Hematopoietic multipotent progenitor cell (in vitro differentiated cells): ENCODE measurements at regions not wholly inside any gene's neighbourhood (a gene's known extent, or its start where the extent isn't known, plus 50 kb on each side); places are given as distances from the start of the nearest gene placed in this dataset.
"Not testable (repeated sequence)": the region's sequence is repeated elsewhere in the genome, so short reads cannot be mapped to it uniquely, and the experiment has no call there.

Experiments
- DNase-seq, 3 donors: peaks; one replicate each; pipeline ENCODE4 v3.0.0-alpha.2; 2011 to 2015; ENCODE audit warnings: low read depth in 2 of 3, low spot score in 2 of 3

DNA sequence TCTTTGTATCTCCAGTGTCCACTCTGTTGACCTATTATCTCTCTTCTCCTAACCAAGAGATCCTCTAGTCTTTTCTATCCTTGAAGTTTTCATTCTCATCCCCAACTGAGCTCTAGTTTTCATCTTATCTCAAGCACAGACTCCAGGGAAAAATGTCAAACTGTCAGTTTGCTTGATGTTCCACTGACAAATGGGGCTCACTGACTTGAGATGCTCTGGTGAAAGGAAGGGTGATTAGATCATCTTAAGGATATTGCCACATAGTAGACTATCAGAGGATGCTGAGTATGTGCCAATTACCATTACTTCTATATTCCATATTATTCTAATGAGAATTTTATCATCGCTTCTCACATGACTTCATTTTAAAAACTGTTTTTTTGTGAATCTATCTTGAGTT, 2008.2 kb downstream of the ARAP2 start:
- no peak for DNase-seq

DNA sequence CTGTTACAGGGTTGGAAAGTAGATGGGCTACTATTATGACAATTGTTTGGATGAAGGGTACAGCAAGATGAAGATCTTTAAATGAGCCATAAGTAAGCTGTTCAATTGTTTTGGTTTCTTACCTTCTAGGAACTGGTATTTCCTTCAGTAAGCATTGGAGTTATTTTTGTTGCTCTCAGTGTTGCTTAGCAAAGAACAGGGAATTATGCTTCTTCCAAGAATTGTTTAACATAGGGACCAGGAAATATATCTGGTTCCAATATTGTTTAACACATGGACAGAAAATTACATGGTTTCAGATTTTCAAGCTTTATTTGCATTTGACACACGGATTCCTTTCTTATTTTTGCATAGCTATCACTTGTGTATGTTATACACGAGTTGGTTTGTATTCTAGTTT, 1999.0 kb downstream of the ARAP2 start:
- DNase-seq, result no peak

DNA sequence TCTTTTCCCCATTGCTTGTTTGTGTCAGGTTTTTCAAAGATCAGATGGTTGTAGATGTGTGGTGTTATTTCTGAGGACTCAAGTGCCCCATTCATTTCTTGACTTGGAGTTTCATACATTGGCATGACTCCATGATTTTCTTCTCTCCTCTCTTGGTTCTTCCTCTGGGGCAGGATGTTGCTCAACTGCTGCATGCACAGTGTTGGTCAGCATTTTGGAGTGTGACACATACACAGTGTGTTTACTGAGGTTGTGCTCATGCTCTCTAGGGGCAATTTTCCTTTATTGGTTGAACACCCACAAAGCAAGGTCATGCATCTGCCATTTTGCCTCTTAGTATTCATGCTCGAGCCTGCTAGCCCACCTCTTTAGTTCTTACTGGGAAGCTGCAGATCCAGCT, 1993.8 kb downstream of the ARAP2 start:
- DNase-seq, result no peak

DNA sequence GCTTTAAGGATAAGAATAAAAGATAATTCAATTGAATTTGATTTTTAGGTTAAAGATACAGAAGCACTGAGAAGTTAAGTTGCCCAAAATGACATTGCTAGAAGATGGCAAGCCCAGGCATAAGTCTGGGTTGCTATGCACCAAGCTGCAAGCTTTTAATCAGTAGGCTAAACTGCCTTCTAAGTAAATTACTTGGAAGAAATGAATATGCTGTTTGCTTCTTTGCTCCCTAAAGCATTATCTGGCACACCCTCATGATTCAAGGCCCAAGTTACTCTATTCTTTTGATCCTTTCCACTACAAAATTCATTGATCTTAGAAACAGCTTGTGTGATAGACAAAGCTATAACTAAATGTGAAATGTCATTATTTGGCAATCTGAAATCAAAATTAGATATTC, 1991.1 kb downstream of the ARAP2 start:
- no peak for DNase-seq

DNA sequence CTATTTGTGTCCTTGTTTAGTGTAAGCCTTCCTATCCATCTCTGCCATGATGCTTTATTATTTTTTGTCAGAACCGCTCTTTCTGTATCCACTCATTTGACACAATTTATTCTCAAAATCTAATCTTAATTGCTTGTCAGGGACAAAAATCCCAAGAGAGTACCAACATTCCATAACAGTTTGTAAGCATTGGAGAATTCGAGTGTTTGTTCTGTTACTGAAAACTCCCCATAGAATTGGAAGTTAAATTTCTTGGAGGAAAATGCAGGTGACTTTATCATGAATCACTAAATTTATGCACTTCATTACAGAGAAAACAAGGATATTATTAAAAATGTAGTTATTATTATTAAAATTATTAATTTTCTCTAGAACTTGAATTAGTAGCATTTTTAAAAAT, 1986.1 kb downstream of the ARAP2 start:
- DNase-seq, result no peak

DNA sequence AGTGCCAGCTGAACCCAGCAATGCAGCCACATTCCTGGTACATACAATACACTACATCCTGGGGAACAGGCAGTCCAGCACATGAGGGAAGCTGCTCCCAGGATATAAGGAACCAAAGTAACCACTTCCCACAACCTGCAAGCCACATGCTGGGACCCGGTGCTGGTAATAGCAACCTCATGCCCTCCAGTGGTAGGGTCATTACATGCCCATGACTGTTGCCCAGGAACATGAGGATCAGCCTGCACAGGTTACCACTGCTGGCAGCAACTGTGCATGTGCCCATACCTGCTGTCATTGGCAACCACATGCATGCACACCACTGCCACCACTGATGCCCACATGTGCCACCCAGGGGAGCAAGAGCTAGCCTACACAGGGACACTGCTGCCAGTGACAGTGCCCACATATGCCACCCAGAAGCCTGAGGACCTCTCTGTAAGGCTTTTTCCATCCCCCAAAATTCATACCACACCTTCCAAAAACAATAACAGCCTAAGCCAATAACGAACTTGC, 1982.5 kb downstream of the ARAP2 start:
- DNase-seq, result no peak

DNA sequence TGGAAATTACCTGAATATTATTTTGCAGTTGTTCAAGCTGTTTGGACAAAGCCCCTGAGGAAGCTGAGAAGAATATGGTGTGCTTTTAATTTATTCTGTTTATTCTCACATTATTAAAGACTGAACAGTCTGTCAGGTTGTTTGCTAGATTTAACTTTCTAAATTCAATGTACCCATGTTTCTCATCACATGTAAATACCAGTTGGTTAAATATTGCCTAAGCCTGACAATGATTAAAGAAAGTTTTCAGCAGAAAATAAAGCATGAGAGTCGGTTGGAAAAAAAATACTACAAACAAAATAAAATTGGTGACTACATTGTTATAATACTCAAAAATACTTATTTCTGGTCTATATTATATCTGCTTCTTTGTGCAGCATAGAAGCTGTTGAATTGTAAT, 1974.7 kb downstream of the ARAP2 start:
- no peak for DNase-seq

DNA sequence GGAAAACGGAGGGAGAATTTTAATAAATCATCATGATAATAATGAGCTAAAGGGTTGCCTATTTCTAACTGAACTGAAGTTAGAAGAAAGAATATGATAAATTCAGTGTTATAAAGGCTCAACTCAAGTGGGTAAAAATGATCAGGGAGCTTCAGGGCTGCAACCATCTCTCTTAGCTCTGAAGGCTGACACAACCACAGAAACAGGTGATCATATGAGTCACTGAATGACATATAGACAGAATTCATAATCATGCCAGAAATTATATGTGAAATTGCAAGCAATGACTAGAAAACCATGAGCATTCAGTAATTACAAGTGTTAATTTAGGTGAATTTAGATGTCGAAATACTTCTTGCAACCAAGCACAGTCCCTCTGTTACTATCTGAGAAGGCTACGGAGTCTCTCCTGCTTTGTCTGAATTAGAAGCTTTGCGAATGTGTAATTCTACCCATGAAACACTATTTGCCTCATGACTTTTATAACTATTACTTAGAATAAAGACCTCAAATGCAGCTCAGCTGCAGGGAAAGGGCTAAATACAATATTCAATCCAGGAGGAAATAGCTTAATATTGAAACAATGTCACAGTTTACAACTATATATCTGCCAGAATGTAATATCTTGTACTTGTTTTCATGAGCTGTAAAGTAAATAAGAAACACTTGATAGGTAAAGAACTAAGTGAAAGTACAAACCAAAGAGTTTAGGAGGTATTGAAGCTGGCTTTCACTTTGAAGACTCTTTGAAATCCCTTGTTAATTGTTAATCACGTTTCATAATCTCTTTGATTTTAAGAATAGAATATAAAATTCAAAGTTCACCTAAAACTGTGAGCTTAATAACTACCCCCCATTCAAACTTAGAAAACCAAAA, 1972.6 kb downstream of the ARAP2 start:
- no peak for DNase-seq

DNA sequence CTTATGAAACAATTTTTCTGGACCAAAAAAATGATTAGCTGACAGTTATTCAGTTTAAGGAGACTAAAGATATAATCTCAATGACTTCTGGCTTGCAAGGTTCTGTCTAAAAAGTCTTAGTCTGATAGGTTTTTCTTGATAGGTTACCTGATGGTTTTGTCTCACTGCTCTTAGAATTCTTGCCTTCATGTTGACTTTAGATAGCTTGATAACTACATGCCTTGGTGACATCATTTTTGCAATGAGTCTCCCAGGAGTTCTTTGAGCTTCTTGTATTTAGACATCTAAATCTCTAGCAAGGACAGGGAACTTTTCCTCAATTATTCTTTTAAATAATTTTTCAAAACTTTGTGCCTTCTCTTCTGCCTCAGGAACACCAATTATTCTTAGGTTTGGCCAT, 1965.3 kb downstream of the ARAP2 start:
- DNase-seq, result no peak

DNA sequence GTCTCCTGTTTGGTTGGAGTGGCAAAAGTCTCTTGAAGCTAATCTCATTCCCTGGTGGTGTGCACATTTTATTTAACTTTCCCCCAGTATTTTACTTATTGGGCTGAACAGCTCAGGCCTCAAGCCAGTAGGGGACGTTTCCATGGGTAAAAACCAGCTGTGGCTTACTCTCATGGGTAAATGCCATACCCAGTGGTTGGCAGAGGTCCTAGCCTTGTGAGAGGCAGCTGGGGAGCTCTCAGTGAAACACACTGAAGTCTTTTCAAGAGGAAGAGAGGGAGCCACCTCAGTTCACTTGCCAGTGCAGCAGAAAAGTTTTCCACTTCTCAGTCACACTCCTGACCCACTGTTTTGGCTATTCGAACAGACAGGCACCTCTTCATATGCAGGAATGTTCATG, 1964.2 kb downstream of the ARAP2 start:
- no peak for DNase-seq

DNA sequence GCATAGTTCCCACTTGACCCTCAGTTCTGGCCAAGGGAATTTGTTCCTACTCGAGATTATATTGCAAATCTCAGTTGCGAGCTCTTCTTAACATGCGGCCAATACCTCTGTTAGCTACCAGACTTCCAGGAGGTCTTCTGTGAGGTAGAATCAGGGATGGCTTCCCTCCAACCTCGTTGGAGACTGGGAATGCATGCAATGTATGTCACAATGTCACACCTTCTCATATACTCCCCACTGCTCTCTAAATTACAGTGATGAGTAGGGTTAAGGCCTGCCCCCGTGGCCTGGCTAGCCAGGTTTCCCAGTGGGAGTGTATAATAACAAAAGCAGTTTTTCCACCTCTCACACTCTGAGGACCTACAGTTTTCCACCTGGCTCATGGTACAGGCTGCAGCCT, 1962.5 kb downstream of the ARAP2 start:
- DNase-seq, result no peak

DNA sequence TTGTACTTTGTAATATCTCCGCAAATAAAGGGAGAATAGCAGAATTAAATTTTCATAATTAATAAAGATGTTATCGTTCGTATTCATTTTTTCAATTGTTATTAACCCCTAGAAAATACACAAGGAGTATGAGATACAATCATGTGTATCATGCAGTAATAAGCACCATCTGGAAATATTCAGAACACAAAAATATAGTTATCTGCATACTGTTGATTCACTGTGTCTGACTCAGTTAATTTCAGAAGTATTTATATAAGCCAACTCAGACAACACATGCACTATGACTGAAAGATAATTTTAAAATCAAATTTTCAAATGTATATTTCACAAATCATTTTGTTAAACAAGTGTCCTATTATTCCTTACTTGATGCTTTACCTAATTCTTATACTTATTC, 1954.8 kb downstream of the ARAP2 start:
- no peak for DNase-seq

DNA sequence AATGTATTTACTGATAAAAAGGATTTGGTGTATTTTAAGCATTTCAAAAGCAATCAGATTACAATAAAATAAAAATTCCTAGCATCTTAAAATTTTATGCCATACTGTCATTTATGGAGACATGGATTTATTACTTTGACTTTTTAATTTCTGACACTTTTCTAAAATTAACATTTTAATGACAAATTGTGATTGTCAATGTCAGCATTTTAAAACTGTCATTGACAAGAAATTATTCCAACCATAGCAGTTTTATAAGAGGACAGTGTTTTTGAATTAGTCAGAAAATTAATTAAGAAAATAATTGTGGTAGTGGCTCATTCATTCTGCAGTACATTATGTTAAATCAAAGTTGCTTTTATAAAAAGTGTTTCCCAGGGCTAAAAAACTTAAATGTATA, 1954.4 kb downstream of the ARAP2 start:
- no peak for DNase-seq

DNA sequence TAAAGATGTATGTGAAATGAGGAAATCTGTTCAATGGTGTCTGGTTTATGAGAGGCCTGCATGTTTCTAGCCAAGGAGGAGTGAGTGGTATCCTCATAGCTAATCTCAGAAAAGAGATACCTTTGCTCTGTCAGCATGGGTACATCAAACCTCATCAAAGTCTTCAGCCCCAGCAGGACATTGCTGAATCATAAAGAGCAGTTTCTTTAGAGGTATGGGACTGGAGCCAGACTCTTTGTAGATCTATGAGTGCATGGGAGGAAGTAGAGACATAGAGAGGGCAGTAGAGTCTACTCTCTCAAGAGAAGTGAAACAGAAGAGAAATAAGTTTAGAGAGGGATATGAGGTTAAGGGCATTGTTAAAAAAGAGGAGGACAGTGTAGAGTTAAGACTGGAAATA, 1950.9 kb downstream of the ARAP2 start:
- DNase-seq, result no peak

DNA sequence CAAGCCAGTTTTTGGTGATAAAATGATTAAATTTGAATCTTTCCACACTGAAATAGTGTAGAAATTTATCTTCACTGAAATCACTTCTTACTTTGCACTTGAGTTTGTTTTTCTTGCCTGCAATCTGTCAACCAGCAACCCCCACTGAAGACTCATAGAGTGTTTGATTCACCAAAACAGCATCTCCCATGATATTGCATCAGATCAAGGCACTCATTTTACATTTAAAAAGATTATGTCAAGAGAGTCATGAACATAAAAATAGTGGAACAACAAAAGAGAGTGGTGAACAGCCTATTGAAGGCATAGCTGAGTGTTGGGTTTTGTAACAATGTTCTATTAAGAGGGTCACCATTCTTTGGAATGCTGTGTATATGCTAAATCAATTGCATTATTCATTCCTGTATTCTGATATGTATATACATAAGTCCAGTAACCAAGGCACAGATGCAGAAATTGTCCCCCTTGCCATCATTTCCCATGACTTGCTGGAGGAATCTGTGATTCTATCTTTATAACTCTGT, 1934.9 kb downstream of the ARAP2 start:
- no peak for DNase-seq

DNA sequence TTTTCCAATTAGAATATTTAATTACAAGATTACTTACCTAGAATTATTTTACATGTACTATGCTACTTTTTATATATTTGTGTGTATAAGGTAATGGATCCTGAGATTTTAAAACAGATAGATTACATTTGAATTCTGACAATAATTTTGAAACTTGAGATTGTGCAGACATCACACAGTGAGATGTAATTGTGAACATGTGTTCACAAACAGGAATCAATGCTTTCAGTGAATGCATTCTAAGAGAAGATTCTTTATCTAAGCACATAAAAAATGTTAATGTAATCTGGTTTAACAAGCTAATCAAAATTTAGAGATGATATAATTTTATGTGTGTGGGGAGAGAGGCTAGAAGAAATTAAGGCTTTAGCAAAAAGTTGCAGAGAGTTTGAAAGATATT, 1925.5 kb downstream of the ARAP2 start:
- DNase-seq, result no peak

DNA sequence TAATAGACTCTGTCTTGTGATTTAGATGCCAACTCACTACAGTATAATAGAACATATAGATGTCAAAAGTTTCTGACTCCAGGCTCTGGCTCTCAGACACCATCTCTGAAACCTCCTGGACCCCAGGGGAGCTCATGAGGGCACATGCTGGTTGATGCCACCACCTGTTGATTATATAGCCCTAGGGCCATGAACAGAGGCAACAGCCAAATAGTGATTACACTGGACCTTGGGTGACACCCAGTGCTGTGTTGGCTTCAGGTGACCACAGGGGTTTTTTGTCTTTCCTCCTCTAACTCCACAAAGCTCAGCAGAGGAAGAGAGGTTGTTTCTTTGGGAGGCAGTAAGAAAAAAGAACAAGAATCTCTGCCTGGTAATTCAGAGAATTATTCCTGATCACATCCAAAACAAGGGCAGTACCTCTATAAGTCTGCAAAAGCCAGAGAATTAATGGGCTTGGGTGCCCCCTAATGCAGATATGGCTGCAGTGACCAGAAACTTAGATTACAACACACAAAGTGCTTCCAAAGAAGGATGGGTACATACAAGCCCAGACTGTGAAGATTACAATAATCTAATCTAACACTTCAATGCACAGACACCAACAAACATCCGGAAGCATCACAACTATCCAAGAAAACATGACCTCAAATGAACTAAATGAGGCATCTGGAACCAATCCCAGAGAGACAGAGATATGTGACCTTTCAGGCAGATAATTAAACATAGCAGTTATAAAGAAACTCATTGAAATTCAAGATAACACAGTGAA, 1920.6 kb downstream of the ARAP2 start:
- DNase-seq, result no peak

DNA sequence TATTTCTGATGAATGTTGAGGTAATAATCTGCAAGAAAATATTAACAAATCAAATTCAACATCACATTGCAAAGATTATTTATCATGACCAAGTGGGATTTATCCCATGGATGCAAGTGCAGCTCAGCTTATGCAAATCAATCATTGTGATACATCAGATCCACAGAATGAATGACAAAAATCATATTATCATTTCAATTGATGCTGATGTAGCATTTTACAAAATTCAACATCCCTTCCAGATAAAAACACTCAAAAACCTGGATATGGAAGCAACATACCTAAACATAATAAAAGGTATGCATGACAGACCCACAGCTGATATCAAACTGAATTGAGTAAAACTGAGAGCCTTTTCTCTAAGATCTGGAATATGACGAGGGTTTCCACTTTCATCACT, 1915.4 kb downstream of the ARAP2 start:
- no peak for DNase-seq

DNA sequence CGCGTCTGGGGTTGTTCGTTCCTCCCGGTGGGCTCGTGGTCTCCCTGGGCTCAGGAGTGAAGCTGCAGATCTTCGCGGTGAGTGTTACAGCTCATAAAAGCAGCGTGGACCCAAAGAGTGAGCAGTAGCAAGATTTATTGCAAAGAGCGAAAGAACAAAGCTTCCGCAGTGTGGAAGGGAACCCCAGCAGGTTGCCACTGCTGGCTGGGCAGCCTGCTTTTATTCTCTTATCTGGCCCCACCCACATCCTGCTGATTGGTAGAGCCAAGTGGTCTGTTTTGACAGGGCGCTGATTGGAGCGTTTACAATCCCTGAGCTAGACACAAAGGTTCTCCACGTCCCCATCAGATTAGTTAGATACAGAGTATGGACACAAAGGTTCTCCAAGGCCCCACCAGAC, 1909.2 kb downstream of the ARAP2 start:
- DNase-seq, result not testable (repeated sequence)

DNA sequence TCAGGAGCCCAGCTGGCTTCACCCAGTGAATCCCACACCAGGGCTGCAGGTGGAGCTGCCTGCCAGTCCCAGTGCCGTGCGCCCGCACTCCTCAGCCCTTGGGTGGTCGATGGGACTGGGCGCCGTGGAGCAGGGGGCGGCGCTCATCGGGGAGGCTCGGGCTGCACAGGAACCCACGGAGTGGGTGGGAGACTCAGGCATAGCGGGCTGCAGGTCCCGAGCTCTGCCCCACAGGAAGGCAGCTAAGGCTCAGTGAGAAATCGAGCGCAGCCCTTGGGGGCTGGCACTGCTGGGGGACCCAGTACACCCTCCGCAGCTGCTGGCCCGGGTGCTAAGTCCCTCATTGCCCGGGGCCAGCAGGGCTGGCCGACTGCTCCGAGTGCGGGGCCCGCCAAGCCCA, 1908.8 kb downstream of the ARAP2 start:
- not testable (repeated sequence) for DNase-seq

DNA sequence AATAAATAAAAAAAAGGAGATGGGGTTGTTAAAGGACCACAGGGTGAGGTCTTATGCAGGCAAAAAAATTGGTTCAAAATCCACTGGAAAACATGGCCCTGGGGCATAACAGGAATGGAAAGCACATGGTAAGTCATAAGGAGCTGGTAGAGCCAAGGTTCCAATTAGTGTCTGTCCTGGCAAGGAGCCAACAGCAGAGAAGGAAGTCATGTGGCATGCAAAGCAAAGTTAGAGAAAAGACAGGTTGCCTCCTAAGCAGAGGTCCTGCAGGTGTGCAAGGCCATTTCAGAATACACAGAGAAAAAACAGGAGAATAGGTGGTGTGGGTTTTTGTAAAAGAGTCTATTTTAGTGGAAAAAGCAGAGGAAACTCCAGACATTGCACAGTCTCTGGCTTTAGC, 1881.7 kb downstream of the ARAP2 start:
- no peak for DNase-seq

DNA sequence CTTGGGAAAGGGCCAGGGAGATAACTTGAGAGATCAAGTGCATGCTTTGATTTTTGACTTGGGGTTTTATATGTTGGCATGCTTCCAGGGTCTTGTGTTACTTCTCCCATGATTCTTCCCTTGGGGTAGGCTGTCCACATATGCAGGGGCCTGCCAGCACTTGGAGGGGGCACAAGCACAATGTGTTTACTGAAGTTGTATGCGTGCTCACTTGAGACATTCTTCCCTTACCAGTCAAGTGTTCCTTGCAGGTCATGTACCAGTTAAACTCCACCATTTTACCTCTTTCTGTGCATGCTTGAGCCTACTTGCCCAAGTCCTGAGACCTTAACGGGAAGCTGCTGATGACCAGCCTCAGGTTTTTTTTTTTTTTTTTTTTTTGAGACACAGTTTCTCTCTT, 1880.5 kb downstream of the ARAP2 start:
- DNase-seq, result no peak
